ENCODE measurements at regions not wholly inside any gene's neighbourhood (a gene's known extent, or its start where the extent isn't known, plus 50 kb on each side); places are given as distances from the start of the nearest gene placed in this dataset.

GRCh38 chr4:125008676-125009075 lies 296.1 kb upstream of the ANKRD50 start:
- TF ChIP-seq CTCF (IDR thresholded peaks at IDR 0.05) (no peak), POLR2A (IDR thresholded peaks at IDR 0.05) (no peak)
